ENCODE measurements at regions not wholly inside any gene's neighbourhood (a gene's known extent, or its start where the extent isn't known, plus 50 kb on each side); places are given as distances from the start of the nearest gene placed in this dataset.

GRCh38 chr2:62309465-62310091 is 113.7 kb downstream of the B3GNT2 start:
- no peak for TF ChIP-seq SP1 (IDR thresholded peaks at IDR 0.05)
- no peak for TF ChIP-seq ELF4 (IDR thresholded peaks at IDR 0.05)
- ChIA-PET CTCF (interaction anchor here (1.6 kb wide), 1 partner anchor 10 kb away, joined by 3 read pairs; no protein-coding TSS in a partner anchor), POLR2A (no interaction called here)
- DNase-seq (ENCODE audit: extremely low spot score): no peak

- ChIA-PET POLR2A (no interaction called here), CTCF (no interaction called here)
- TF ChIP-seq FOXK2 (IDR thresholded peaks at IDR 0.05): no peak
- TF ChIP-seq ARNT (IDR thresholded peaks at IDR 0.05): no peak
- TF ChIP-seq NFRKB (IDR thresholded peaks at IDR 0.05): no peak
- TF ChIP-seq ELF4 (IDR thresholded peaks at IDR 0.05): no peak
- no peak for TF ChIP-seq SUZ12 (IDR thresholded peaks at IDR 0.05)
- no peak for TF ChIP-seq ZNF384 (IDR thresholded peaks at IDR 0.05)
- TF ChIP-seq TARDBP (IDR thresholded peaks at IDR 0.05): no peak
- no peak for TF ChIP-seq PKNOX1 (IDR thresholded peaks at IDR 0.05)
- no peak for TF ChIP-seq BHLHE40 (IDR thresholded peaks at IDR 0.05; ENCODE audit: borderline replicate concordance)
- no peak for TF ChIP-seq FOXM1 (IDR thresholded peaks at IDR 0.05; ENCODE audit: borderline replicate concordance)
- no peak for TF ChIP-seq L3MBTL2 (conservative IDR thresholded peaks at IDR 0.05)
- no peak for TF ChIP-seq FOXA1 (IDR thresholded peaks at IDR 0.05)
- TF ChIP-seq HDGF (IDR thresholded peaks at IDR 0.05; ENCODE audit: borderline replicate concordance): no peak
- no peak for TF ChIP-seq SP1 (IDR thresholded peaks at IDR 0.05)
- TF ChIP-seq LEF1 (IDR thresholded peaks at IDR 0.05; ENCODE audit: borderline replicate concordance): no peak
- TF ChIP-seq CTBP1 (IDR thresholded peaks at IDR 0.05; ENCODE audit: borderline replicate concordance): no peak
- DNase-seq (ENCODE audit: extremely low spot score): no peak
Observed at GRCh38 chr2:62309081-62309464, 113.2 kb downstream of the B3GNT2 start.

- ChIA-PET CTCF (no interaction called here), POLR2A (no interaction called here)
- DNase-seq (ENCODE audit: extremely low spot score): no peak
- TF ChIP-seq ELF4 (IDR thresholded peaks at IDR 0.05) (no peak), LEF1 (IDR thresholded peaks at IDR 0.05; ENCODE audit: borderline replicate concordance) (no peak), L3MBTL2 (conservative IDR thresholded peaks at IDR 0.05) (no peak), HDGF (IDR thresholded peaks at IDR 0.05; ENCODE audit: borderline replicate concordance) (no peak), TARDBP (IDR thresholded peaks at IDR 0.05) (no peak)
Observed at GRCh38 chr2:62307469-62308389, 111.8 kb downstream of the B3GNT2 start.

GRCh38 chr2:62306751-62307468 is 111.0 kb downstream of the B3GNT2 start:
- ChIA-PET POLR2A (no interaction called here), CTCF (no interaction called here)
- TF ChIP-seq SUZ12 (IDR thresholded peaks at IDR 0.05) (no peak), NFRKB (IDR thresholded peaks at IDR 0.05) (no peak)
- DNase-seq (ENCODE audit: extremely low spot score): no peak

GRCh38 chr2:62305421-62306176 is 109.7 kb downstream of the B3GNT2 start:
- ChIA-PET POLR2A (no interaction called here), CTCF (no interaction called here)
- DNase-seq (ENCODE audit: extremely low spot score): no peak
- no peak for TF ChIP-seq ZNF384 (IDR thresholded peaks at IDR 0.05)
- TF ChIP-seq FOXM1 (IDR thresholded peaks at IDR 0.05; ENCODE audit: borderline replicate concordance): no peak
- TF ChIP-seq L3MBTL2 (conservative IDR thresholded peaks at IDR 0.05): no peak
- no peak for TF ChIP-seq NFRKB (IDR thresholded peaks at IDR 0.05)

GRCh38 chr2:62304429-62305417 is 108.8 kb downstream of the B3GNT2 start:
- no peak for TF ChIP-seq FOXA1 (IDR thresholded peaks at IDR 0.05)
- no peak for TF ChIP-seq FOXK2 (IDR thresholded peaks at IDR 0.05)
- no peak for TF ChIP-seq ZNF384 (IDR thresholded peaks at IDR 0.05)
- TF ChIP-seq SP1 (IDR thresholded peaks at IDR 0.05): no peak
- TF ChIP-seq ARNT (IDR thresholded peaks at IDR 0.05): no peak
- TF ChIP-seq TARDBP (IDR thresholded peaks at IDR 0.05): no peak
- TF ChIP-seq NFRKB (IDR thresholded peaks at IDR 0.05): no peak
- no peak for TF ChIP-seq SUZ12 (IDR thresholded peaks at IDR 0.05)
- no peak for TF ChIP-seq L3MBTL2 (conservative IDR thresholded peaks at IDR 0.05)
- TF ChIP-seq PKNOX1 (IDR thresholded peaks at IDR 0.05): no peak
- TF ChIP-seq FOXM1 (IDR thresholded peaks at IDR 0.05; ENCODE audit: borderline replicate concordance): no peak
- TF ChIP-seq CTBP1 (IDR thresholded peaks at IDR 0.05; ENCODE audit: borderline replicate concordance): no peak
- TF ChIP-seq BHLHE40 (IDR thresholded peaks at IDR 0.05; ENCODE audit: borderline replicate concordance): no peak
- no peak for TF ChIP-seq HDGF (IDR thresholded peaks at IDR 0.05; ENCODE audit: borderline replicate concordance)
- TF ChIP-seq ELF4 (IDR thresholded peaks at IDR 0.05): no peak
- TF ChIP-seq LEF1 (IDR thresholded peaks at IDR 0.05; ENCODE audit: borderline replicate concordance): no peak
- DNase-seq (ENCODE audit: extremely low spot score): no peak
- ChIA-PET CTCF (no interaction called here), POLR2A (no interaction called here)
